Stomach (tissue), 8 donors: ENCODE measurements at regions not wholly inside any gene's neighbourhood (a gene's known extent, or its start where the extent isn't known, plus 50 kb on each side); places are given as distances from the start of the nearest gene placed in this dataset.
"Not testable (repeated sequence)": the region's sequence is repeated elsewhere in the genome, so short reads cannot be mapped to it uniquely, and the experiment has no call there.

Experiments
- DNase-seq, 2 donors: peaks; one replicate each; pipeline versions ENCODE4 v3.0.0 to v3.0.0-alpha.2; 2013 to 2019
- H3K27ac ChIP-seq, 5 donors: fragments of 200-600 bp in 4 of 5; sonication (generic) in 4 of 5; one replicate each; pipeline ENCODE4 v1.5.1; 2013 to 2019; ENCODE audit warnings: mild to moderate bottlenecking in 1 of 5, moderate library complexity in 1 of 5
- H3K27me3 ChIP-seq, 3 donors: fragments of 200-600 bp; sonication (generic); one replicate each; pipeline ENCODE4 v1.5.1; 2017 to 2019; ENCODE audit warnings: mixed run types in 1 of 3
- H3K36me3 ChIP-seq, 4 donors: fragments of 200-600 bp; sonication (generic); 1 replicate in 3 of 4; 2 replicates in 1 of 4; pipeline ENCODE4 v1.5.1; 2016 to 2019
- H3K4me1 ChIP-seq, 4 donors: fragments of 200-600 bp; sonication (generic); one replicate each; pipeline ENCODE4 v1.5.1; 2016 to 2019
- H3K4me3 ChIP-seq, 4 donors: fragments of 200-600 bp; sonication (generic) in 3 of 4; one replicate each; pipeline ENCODE4 v1.5.1; 2016 to 2019; ENCODE audit warnings: mild to moderate bottlenecking in 1 of 4
- H3K9me3 ChIP-seq, 4 donors: fragments of 200-600 bp; sonication (generic); one replicate each; pipeline ENCODE4 v1.5.1; 2016 to 2019
- EP300 ChIP-seq: sonication (generic); formaldehyde crosslinking; IDR thresholded peaks from one replicate; pipeline ENCODE4 v1.6.1; 2017; ENCODE audit warnings: antibody characterized with exemption
- POLR2A ChIP-seq, 4 donors: fragments of 450-650 bp; IDR thresholded peaks; one replicate each; pipeline ENCODE4 v1.6.1; 2016; ENCODE audit warnings: antibody characterized with exemption in 4 of 4, control low read depth in 2 of 4, mild to moderate bottlenecking in 1 of 4, moderate library complexity in 1 of 4
- POLR2AphosphoS5 ChIP-seq, 3 donors: sonication (generic); formaldehyde crosslinking; IDR thresholded peaks; one replicate each; pipeline ENCODE4 v1.6.1; 2016; ENCODE audit warnings: antibody characterized with exemption in 3 of 3
- WGBS, 5 donors: extraction: QIAGEN DNeasy Blood & Tissue Kit in 3 of 5; methylation state at CpG; one replicate each; pipeline versions ENCODE4 v1.1.5 to v1.1.7; 2013 to 2018; 5-methylcytosine and 5-hydroxymethylcytosine counted together
- intact Hi-C: fragments of 100-400 bp; cut with DNase I; formaldehyde crosslinking; loops from one replicate; pipeline ENCODE4 v1.15.1; 2023; ENCODE audit warnings: low total_unique reads
- TF ChIP-seq, protein P1 (sequence below), 7 experiments: fragments of 450-650 bp in 4 of 7; fragments of 200-600 bp in 3 of 7; sonication (generic) in 3 of 7; IDR thresholded peaks; one replicate each; pipeline ENCODE4 v1.5.1; 2016 to 2019; ENCODE audit warnings: antibody characterized with exemption in 7 of 7, control low read depth in 2 of 7, mild to moderate bottlenecking in 1 of 7
- donor health status: healthy with polysubstance abuse.
- donor health status: Bipolar disorder and iron deficiency.
- donor health status: healthy.

GRCh38 chr6:113686049-113686448 is 171.1 kb upstream of the MARCKS start:
- 24 to 58% (median 34%) methylated on average over 1 of the region's 1 CpG for WGBS, 5 donors
- Histone ChIP-seq H3K4me3 (no peak overlapping the region), H3K27ac (peak overlapping the region in 2 of 5 donors; percentile 11 to 22), H3K9me3 (no peaks in the 10 kb centered on the region), H3K27me3 (no peaks in the 10 kb centered on the region), H3K36me3 (no peaks in the 10 kb centered on the region), H3K4me1 (peaks cover 0 to 38% (median 18%) of the 10 kb centered on the region in 4 donors)
- no peak for DNase-seq
- TF ChIP-seq EP300, result no peak
- intact Hi-C loops, result no loop called here

GRCh38 chr6:113689620-113690019 is 167.5 kb upstream of the MARCKS start:
- not testable (repeated sequence) for H3K36me3 ChIP-seq

DNA sequence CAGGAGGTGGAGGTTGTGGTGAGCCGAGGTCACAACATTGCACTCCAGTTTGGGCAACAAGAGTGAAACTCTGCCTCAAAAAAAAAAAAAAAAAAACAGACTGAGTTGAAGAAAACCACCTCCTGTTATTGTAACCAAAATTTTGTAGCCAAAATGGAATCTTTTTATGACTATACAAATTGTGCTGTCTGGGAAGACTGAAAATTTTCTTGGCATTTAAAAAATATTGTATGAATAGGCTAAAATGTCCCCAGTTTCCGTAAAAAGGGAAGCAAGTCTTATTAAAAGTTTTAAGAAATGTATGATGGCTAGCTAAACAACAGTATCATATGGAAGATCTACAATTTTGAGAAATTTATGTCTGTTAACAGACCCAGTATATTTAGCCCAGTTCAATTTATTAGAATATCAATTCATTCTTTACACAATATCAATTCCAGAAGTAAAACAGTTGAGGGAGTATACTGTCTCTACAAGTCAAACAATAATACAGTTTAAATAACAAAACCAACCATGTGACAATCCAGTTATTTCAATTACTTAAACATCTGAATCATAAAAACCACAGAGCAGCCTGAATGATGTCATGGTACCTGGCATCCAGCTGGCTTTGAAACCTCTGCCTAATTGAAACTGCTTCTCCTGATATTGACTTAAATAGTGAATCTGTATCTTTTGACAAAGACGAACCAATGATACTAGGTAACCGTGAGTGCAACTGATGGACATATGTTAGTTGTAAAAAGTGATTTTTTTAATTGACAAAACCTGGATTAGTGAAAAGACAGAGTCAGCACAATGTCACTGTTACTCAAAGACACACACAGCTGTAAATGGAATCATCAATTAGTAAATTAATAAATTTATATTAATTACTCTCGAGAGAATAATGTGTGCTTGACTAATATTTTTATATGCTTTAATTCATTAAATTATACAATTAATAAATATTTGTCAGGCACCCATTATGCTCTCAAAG is 166.6 kb upstream of the MARCKS start:
- peak in 1 of 2 donors; percentile 72 for DNase-seq
- intact Hi-C loops, result no loop called here
- TF ChIP-seq EP300, result no peak
- TF ChIP-seq POLR2A (IDR thresholded peaks at IDR 0.05), result no peak
- peak in 1 of 3 donors; percentile 37 for TF ChIP-seq POLR2AphosphoS5 (IDR thresholded peaks at IDR 0.05)
- TF ChIP-seq, protein P1, sequence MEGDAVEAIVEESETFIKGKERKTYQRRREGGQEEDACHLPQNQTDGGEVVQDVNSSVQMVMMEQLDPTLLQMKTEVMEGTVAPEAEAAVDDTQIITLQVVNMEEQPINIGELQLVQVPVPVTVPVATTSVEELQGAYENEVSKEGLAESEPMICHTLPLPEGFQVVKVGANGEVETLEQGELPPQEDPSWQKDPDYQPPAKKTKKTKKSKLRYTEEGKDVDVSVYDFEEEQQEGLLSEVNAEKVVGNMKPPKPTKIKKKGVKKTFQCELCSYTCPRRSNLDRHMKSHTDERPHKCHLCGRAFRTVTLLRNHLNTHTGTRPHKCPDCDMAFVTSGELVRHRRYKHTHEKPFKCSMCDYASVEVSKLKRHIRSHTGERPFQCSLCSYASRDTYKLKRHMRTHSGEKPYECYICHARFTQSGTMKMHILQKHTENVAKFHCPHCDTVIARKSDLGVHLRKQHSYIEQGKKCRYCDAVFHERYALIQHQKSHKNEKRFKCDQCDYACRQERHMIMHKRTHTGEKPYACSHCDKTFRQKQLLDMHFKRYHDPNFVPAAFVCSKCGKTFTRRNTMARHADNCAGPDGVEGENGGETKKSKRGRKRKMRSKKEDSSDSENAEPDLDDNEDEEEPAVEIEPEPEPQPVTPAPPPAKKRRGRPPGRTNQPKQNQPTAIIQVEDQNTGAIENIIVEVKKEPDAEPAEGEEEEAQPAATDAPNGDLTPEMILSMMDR (IDR thresholded peaks at IDR 0.05), result no peak
- 61 to 85% (median 79%) methylated on average over 5 of the region's 5 CpGs for WGBS, 5 donors
- Histone ChIP-seq H3K36me3 (no peaks in the 10 kb centered on the region), H3K27me3 (no peaks in the 10 kb centered on the region), H3K4me3 (no peak overlapping the region), H3K4me1 (peaks cover 0 to 23% (median 9%) of the 10 kb centered on the region in 4 donors), H3K9me3 (no peaks in the 10 kb centered on the region), H3K27ac (peak overlapping the region in 2 of 5 donors; percentile 25 to 45)

More at GRCh38 chr6:113689620-113690019, 167.5 kb upstream of the MARCKS start:
- peaks cover 0 to 31% (median 16%) of the 10 kb centered on the region in 4 donors for H3K4me1 ChIP-seq
- TF ChIP-seq, protein P1 (IDR thresholded peaks at IDR 0.05), result peak in 2 of 7 experiments; percentile 17 to 28
- H3K4me3 ChIP-seq, DNase-seq, H3K27ac ChIP-seq, H3K9me3 ChIP-seq, H3K27me3 ChIP-seq, intact Hi-C loops: not testable (repeated sequence)
- 83 to 91% (median 88%) methylated on average over 4 of the region's 4 CpGs for WGBS, 5 donors

GRCh38 chr6:113691260-113691656 is 165.9 kb upstream of the MARCKS start:
- 81 to 97% (median 91%) methylated on average over 4 of the region's 4 CpGs for WGBS, 5 donors
- no peaks in the 10 kb centered on the region for H3K27me3 ChIP-seq
- no peak for TF ChIP-seq POLR2AphosphoS5 (IDR thresholded peaks at IDR 0.05)
- TF ChIP-seq, protein P1 (IDR thresholded peaks at IDR 0.05), result no peak
- TF ChIP-seq EP300, result no peak
- no peak for TF ChIP-seq POLR2A (IDR thresholded peaks at IDR 0.05)
- no peak overlapping the region for H3K27ac ChIP-seq
- peaks cover 0 to 20% (median 6%) of the 10 kb centered on the region in 4 donors for H3K4me1 ChIP-seq
- H3K4me3 ChIP-seq, result no peak overlapping the region
- DNase-seq, result no peak
- H3K9me3 ChIP-seq, result no peaks in the 10 kb centered on the region
- intact Hi-C loops, result no loop called here
- H3K36me3 ChIP-seq, result no peaks in the 10 kb centered on the region

DNA sequence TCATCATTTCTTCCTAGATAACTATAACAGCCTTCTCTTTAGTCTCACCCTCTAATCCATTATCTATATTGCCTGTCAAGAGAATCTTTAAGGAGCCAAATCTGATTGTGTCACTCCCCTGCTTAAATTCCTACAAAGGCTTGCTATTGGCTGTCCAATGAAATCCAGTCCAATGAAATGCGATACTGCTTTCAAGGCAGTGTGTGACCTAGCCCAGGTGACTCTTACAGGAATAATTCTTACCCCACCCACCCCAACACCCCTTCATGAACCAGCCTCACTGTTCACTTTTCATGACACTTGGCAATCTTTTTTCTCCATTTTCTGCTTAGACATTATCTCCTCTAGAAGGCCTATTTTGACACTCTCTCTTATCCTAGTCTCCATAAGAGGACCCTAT is 163.3 kb upstream of the MARCKS start:
- Histone ChIP-seq H3K36me3 (no peaks in the 10 kb centered on the region), H3K4me1 (peaks cover 0 to 21% (median 5%) of the 10 kb centered on the region in 4 donors), H3K27ac (no peak overlapping the region), H3K27me3 (no peaks in the 10 kb centered on the region), H3K4me3 (no peak overlapping the region), H3K9me3 (no peaks in the 10 kb centered on the region)
- intact Hi-C loops, result no loop called here
- no peak for DNase-seq
- WGBS, 5 donors, result 89 to 94% (median 89%) methylated on average over 1 of the region's 1 CpG
- TF ChIP-seq EP300, result no peak
- no peak for TF ChIP-seq POLR2A (IDR thresholded peaks at IDR 0.05)
- TF ChIP-seq, protein P1 (IDR thresholded peaks at IDR 0.05), result no peak
- no peak for TF ChIP-seq POLR2AphosphoS5 (IDR thresholded peaks at IDR 0.05)
